Effector memory CD4-positive, alpha-beta T cell (primary cell): ENCODE measurements at regions not wholly inside any gene's neighbourhood (a gene's known extent, or its start where the extent isn't known, plus 50 kb on each side); places are given as distances from the start of the nearest gene placed in this dataset.

Experiments
- DNase-seq, 3 donors: peaks; one replicate each; pipeline ENCODE4 v3.0.0-alpha.2; 2020
- H3K27ac ChIP-seq: 2 replicates; pipeline ENCODE4 v1.7.0; 2013; ENCODE audit warnings: mild to moderate bottlenecking, low read length, moderate library complexity; ENCODE audit not compliant: insufficient read depth, poor library complexity, severe bottlenecking
- H3K27me3 ChIP-seq: replicated peaks from 2 replicates; pipeline ENCODE4 v1.7.0; 2013; ENCODE audit warnings: mild to moderate bottlenecking, low read length; ENCODE audit not compliant: insufficient read depth, control insufficient read depth, poor library complexity, severe bottlenecking
- H3K36me3 ChIP-seq: 2 replicates; pipeline ENCODE4 v1.7.0; 2013; ENCODE audit warnings: mild to moderate bottlenecking, low read length, moderate library complexity; ENCODE audit not compliant: control insufficient read depth, insufficient read depth
- H3K4me1 ChIP-seq: 2 replicates; pipeline ENCODE4 v1.7.0; 2013; ENCODE audit warnings: low read length, mild to moderate bottlenecking; ENCODE audit not compliant: control insufficient read depth, insufficient read depth, poor library complexity, severe bottlenecking
- H3K4me3 ChIP-seq: 2 replicates; pipeline ENCODE4 v1.7.0; 2013; ENCODE audit warnings: low read length, low read depth, mild to moderate bottlenecking; ENCODE audit not compliant: insufficient read depth, poor library complexity, severe bottlenecking
- H3K9me3 ChIP-seq: 2 replicates; pipeline ENCODE4 v1.7.0; 2013; ENCODE audit warnings: mild to moderate bottlenecking, low read length, moderate library complexity; ENCODE audit not compliant: control insufficient read depth

- Histone ChIP-seq H3K27me3 (no peaks in the 10 kb centered on the region), H3K36me3 (no peaks in the 10 kb centered on the region), H3K4me1 (no peaks in the 10 kb centered on the region), H3K27ac (no peak overlapping the region), H3K4me3 (no peak overlapping the region), H3K9me3 (no peaks in the 10 kb centered on the region)
- no peak for DNase-seq
These were observed 69.8 kb downstream of the CD83 start for GRCh38 chr6:14187406-14187805.

- Histone ChIP-seq H3K27ac (no peak overlapping the region), H3K36me3 (no peaks in the 10 kb centered on the region), H3K4me3 (no peak overlapping the region), H3K9me3 (no peaks in the 10 kb centered on the region), H3K4me1 (no peaks in the 10 kb centered on the region), H3K27me3 (no peaks in the 10 kb centered on the region)
- DNase-seq = no peak
These were observed 71.5 kb downstream of the CD83 start for GRCh38 chr6:14189074-14189473.

DNA sequence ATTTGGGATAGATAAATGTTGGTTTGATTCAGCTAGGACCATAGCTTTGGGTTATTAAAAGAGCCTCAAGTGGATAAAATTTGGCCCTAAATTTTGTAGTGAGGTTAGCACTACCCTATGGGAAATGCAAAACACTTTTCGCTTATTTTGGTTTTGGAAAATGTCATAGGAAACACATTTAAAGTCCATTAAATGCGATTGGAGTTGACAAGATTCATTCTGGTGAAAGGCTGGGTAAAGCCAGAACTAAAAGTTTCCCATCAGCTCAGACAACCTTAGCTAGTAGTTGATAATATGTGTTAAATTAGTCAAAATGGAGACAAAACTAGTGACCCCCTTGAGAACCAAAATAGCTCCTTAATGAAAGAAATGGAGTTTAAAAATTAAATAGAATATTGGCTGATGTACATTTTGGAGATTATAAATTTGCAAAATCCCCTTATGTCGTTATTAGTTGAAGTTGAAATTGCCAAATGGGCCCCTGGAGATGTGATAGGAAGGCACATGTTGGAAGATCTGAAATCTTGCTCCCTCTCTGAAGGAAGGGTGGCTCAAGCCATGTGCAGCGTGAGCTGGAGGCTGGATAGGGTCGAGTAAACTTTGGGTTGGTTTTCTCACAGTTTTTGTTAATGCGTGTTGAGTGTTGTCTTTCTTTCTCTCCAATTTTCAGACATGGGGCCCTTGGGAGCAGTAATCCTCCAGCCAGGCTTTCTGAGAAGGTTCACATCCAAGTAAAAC is 72.8 kb downstream of the CD83 start:
- Histone ChIP-seq H3K27me3 (no peaks in the 10 kb centered on the region), H3K4me1 (no peaks in the 10 kb centered on the region), H3K27ac (no peak overlapping the region), H3K9me3 (no peaks in the 10 kb centered on the region), H3K36me3 (no peaks in the 10 kb centered on the region), H3K4me3 (no peak overlapping the region)
- no peak for DNase-seq

DNA sequence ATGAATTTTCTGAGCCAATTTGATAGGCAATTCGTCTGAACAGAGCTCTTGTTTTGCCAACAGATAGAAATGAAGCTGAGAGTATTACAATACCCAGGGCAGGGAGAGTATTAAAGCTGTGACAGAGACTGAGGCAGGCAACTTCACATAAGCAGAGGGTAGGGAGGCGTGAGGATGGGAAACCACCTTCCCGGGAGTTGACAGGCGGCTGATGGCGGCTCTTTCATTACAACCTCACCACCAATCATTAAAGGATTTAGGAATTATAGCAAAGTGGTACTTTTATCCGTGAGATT is 73.3 kb downstream of the CD83 start:
- H3K4me3 ChIP-seq = no peak overlapping the region
- H3K9me3 ChIP-seq = no peaks in the 10 kb centered on the region
- no peak overlapping the region for H3K27ac ChIP-seq
- DNase-seq = no peak
- no peaks in the 10 kb centered on the region for H3K36me3 ChIP-seq
- H3K27me3 ChIP-seq = no peaks in the 10 kb centered on the region
- H3K4me1 ChIP-seq = no peaks in the 10 kb centered on the region

DNA sequence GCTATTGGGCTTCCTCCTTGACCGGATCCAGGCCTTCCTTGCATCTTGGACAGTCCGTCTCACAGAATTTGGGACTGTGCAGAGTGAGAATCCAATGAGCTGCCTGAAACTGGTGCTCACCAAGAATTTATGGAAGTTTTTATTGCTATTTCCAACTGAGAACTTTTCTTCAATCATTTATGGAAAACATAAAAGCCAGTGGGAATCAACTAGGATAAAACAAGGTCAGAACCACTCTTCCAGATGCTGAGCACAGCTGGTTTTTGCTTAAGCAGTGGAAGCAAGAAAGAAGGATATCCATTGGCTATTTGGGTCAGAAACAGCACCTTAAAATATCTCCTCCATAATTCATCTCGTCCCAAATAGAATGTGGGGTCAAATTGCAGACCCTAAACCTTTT is 74.2 kb downstream of the CD83 start:
- Histone ChIP-seq H3K4me3 (no peak overlapping the region), H3K9me3 (no peaks in the 10 kb centered on the region), H3K27ac (no peak overlapping the region), H3K4me1 (no peaks in the 10 kb centered on the region), H3K36me3 (no peaks in the 10 kb centered on the region), H3K27me3 (no peaks in the 10 kb centered on the region)
- no peak for DNase-seq

GRCh38 chr6:14192216-14192788 is 74.7 kb downstream of the CD83 start:
- Histone ChIP-seq H3K27me3 (no peaks in the 10 kb centered on the region), H3K4me3 (no peak overlapping the region), H3K36me3 (no peaks in the 10 kb centered on the region), H3K9me3 (no peaks in the 10 kb centered on the region), H3K4me1 (no peaks in the 10 kb centered on the region), H3K27ac (no peak overlapping the region)
- DNase-seq = no peak

DNA sequence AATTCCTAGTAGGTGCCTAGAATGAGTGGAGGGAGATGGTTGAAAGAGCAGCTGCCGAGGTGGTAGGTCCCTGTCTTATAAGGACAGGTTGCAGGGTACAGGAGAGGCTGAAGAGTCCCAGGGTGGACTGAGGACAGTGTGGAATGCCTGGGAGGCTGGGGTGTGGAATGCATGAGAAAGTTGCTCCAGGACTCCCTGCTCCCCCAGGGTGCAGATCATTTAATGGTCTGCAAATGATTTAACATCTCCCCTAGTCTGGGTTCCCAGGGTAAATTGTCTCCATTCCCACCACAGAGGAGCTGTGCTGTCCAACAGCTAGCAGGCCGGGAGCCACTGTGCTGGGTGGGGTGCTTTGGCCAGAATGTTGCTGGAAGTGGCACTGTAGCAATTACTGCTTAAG is 76.0 kb downstream of the CD83 start:
- Histone ChIP-seq H3K27me3 (no peaks in the 10 kb centered on the region), H3K4me3 (no peak overlapping the region), H3K36me3 (no peaks in the 10 kb centered on the region), H3K4me1 (no peaks in the 10 kb centered on the region), H3K9me3 (no peaks in the 10 kb centered on the region), H3K27ac (no peak overlapping the region)
- no peak for DNase-seq

GRCh38 chr6:14194483-14194882 is 76.9 kb downstream of the CD83 start:
- Histone ChIP-seq H3K27me3 (no peaks in the 10 kb centered on the region), H3K9me3 (no peaks in the 10 kb centered on the region), H3K4me1 (no peaks in the 10 kb centered on the region), H3K36me3 (no peaks in the 10 kb centered on the region), H3K27ac (no peak overlapping the region), H3K4me3 (no peak overlapping the region)
- DNase-seq = no peak

GRCh38 chr6:14194976-14195375 is 77.4 kb downstream of the CD83 start:
- H3K27me3 ChIP-seq = no peaks in the 10 kb centered on the region
- no peaks in the 10 kb centered on the region for H3K9me3 ChIP-seq
- no peak overlapping the region for H3K4me3 ChIP-seq
- no peak for DNase-seq
- H3K4me1 ChIP-seq = no peaks in the 10 kb centered on the region
- no peak overlapping the region for H3K27ac ChIP-seq
- H3K36me3 ChIP-seq = no peaks in the 10 kb centered on the region

DNA sequence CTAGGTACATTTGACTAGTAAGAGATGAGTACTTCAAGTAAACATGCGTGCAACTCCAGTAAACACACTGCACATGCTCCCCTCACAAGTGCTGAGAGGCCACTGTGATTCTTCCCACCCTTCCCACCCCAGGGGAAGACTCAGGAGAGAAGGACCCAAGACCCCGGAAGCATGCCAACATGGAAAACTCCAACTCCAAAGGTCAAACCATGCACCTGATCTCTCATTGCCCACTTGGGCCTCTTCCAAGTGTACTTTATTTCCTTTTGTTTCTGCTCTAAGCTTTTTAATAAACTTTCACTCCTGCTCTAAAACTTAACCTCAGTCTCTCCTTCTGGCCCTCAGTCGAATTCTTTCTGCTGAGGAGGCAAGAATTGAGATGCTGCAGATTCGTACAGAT is 78.5 kb downstream of the CD83 start:
- Histone ChIP-seq H3K4me1 (no peaks in the 10 kb centered on the region), H3K27ac (no peak overlapping the region), H3K36me3 (no peaks in the 10 kb centered on the region), H3K27me3 (no peaks in the 10 kb centered on the region), H3K9me3 (no peaks in the 10 kb centered on the region), H3K4me3 (no peak overlapping the region)
- no peak for DNase-seq
